ENCODE measurements at regions not wholly inside any gene's neighbourhood (a gene's known extent, or its start where the extent isn't known, plus 50 kb on each side); places are given as distances from the start of the nearest gene placed in this dataset.

DNA sequence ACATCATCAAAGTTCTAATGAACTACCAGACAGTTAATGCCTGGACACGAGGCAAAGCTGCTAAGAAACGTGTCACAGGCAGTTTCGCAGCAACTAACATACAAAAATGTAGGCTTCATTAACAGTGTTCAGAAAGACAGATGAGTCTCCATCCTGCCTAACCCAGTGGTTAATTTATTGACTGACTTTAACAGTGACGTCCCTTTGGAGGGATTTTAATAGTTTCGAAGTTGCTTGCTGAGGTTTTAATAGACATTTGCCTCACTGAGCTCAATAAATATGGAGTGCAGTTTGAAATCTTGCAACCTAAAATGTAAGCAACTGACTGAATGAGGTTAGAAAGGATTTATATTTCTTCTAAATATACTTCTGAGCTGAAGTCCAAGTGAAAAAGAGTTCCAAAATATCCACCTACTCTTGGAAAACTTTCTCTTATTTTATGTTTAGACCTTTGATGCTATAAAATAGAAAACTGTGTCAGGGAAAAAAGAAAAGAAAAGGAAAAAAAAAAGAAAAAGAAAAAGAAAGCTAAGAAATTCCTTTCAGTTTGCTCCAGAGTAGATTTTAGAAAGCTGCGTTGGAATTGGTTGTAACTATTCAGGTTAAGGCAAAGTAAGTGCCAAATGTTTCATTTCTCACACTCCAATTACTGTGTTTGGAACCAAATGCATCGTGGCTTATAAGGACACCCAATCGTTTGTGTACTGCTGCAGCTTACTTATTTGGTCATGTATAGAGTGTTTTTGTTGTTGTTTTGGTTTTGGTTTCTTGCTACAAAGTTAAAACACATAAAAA is 2016.6 kb downstream of the MAT2B start:
- TF ChIP-seq, protein P1, sequence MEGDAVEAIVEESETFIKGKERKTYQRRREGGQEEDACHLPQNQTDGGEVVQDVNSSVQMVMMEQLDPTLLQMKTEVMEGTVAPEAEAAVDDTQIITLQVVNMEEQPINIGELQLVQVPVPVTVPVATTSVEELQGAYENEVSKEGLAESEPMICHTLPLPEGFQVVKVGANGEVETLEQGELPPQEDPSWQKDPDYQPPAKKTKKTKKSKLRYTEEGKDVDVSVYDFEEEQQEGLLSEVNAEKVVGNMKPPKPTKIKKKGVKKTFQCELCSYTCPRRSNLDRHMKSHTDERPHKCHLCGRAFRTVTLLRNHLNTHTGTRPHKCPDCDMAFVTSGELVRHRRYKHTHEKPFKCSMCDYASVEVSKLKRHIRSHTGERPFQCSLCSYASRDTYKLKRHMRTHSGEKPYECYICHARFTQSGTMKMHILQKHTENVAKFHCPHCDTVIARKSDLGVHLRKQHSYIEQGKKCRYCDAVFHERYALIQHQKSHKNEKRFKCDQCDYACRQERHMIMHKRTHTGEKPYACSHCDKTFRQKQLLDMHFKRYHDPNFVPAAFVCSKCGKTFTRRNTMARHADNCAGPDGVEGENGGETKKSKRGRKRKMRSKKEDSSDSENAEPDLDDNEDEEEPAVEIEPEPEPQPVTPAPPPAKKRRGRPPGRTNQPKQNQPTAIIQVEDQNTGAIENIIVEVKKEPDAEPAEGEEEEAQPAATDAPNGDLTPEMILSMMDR (IDR thresholded peaks at IDR 0.05; ENCODE audit: low read depth, low read length, missing control alignments), result no peak
- H3K4me3 ChIP-seq (ENCODE audit: low read depth, low read length), result no peak overlapping the region
- DNase-seq (ENCODE audit: low read depth), result no peak

DNA sequence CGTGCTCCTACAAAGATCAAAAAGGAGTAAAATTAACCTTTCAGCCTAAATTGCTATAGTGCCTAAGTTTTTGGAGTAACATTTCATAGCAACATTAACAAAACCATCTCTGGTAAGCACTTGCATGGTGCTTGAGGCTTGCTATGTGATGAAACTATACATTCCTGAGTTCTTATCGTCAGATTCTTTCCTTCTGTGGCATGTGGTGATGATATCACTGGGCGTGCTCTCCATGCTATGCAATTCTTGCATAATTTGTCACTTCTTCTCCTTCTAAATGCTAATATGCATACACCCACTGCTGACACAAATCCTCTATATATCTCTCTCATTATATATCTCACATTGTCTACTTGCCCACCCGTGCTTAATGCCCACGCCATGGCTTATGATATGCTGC is 2019.9 kb downstream of the MAT2B start:
- DNase-seq (ENCODE audit: low read depth), result no peak
- TF ChIP-seq, protein P1 (IDR thresholded peaks at IDR 0.05; ENCODE audit: low read depth, low read length, missing control alignments), result no peak
- H3K4me3 ChIP-seq (ENCODE audit: low read depth, low read length), result no peak overlapping the region

DNA sequence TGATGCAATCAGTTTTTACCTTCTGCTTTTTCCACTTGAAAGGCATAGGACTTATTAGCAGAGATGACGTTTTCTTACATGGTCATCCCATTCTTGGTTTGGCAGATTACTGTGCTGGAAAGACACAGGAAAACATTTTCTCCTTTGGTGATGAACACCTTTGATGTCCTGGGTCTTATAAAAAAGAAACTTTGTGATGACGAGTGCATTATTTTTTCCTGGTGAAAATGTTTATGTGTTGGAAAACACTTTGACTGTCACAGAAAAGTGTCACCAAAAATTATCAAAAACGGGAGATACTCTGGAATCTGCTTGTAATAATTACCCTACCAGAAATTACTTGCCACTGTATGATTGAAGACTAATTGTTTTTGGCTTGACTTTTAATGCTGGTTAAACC is 2020.9 kb downstream of the MAT2B start:
- TF ChIP-seq, protein P1 (IDR thresholded peaks at IDR 0.05; ENCODE audit: low read depth, low read length, missing control alignments), result no peak
- DNase-seq (ENCODE audit: low read depth), result no peak
- no peak overlapping the region for H3K4me3 ChIP-seq (ENCODE audit: low read depth, low read length)

DNA sequence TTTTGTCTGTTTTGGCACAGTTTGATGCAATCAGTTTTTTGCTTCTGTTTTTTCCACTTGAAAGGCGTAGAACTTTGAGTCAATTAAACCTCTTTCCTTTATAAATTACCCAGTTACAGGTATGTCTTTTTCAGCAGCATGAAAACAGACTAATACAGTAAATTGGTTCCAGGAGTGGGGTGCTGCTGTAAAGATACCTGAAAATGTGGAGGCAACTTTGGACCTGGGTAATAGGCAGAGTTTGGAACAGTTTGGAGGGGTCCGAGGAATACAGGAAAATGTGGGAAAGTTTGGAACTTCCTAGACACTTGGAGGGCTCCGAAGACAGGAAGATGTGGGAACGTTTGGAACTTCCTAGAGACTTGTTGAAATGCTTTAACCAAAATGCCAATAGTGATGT is 2022.2 kb downstream of the MAT2B start:
- TF ChIP-seq, protein P1 (IDR thresholded peaks at IDR 0.05; ENCODE audit: low read depth, low read length, missing control alignments), result no peak
- DNase-seq (ENCODE audit: low read depth), result no peak

DNA sequence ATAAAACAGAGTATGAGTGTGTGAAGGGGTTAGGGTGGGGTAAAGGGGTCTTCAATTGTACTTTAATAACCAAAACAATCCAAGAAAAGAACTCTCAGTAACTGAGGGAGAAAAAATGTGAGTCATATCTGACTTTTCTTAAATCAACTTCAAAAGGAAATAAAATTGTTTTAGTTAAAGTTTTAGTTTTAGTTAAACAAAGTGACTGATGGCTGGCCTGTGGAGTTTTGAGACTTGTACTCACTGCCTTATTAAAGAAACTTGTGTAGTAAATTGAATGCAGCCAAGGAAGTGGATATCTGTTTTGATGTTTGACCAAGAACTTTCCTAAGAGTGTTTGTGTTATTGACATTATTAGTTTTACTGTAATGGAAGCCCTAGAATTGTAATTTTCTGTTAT is 2032.6 kb downstream of the MAT2B start:
- no peak overlapping the region for H3K4me3 ChIP-seq (ENCODE audit: low read depth, low read length)
- TF ChIP-seq, protein P1 (IDR thresholded peaks at IDR 0.05; ENCODE audit: low read depth, low read length, missing control alignments), result no peak
- no peak for DNase-seq (ENCODE audit: low read depth)

More for the DNA sequence above, 2022.2 kb downstream of the MAT2B start:
- H3K4me3 ChIP-seq (ENCODE audit: low read depth, low read length), result no peak overlapping the region

DNA sequence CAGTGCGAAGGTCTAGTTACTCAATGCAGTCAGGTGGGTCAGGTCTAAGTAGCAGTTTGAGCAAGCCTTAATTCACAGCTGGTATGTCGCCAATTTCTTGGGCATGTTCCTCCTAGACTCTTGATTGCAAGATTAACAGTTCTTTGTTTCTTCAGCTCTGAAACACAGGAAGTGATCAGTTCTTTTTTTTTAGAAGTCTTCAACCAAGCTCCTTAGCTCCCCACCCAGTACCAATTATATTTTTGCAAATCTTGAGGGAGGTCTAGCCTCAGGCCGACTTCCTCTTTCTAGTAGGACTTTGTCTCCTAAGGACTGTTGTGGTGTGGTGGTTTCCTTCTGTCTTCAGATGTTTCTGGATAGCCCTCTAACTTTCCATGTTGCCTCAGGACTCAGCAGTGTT is 2054.2 kb downstream of the MAT2B start:
- no peak overlapping the region for H3K4me3 ChIP-seq (ENCODE audit: low read depth, low read length)
- no peak for DNase-seq (ENCODE audit: low read depth)
- TF ChIP-seq, protein P1 (IDR thresholded peaks at IDR 0.05; ENCODE audit: low read depth, low read length, missing control alignments), result no peak

DNA sequence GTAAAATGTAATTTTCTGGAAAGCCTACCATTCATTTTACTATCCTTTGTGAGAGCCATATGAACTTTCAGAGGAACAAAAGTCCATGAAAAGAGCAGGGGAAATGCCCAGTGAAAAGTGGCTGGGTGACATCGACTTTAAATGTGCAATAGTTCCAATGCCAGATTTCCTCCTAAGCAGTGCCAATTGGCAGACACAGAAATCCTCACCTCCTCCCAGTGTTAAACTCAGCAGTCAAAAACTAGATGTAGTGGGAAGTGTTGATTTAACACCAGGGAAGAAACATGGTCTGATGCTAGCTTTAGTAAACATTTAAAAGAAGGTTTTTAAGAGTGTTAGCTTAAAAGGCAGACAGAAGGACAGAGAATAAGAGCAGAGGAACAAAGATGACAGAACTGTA is 2055.2 kb downstream of the MAT2B start:
- TF ChIP-seq, protein P1 (IDR thresholded peaks at IDR 0.05; ENCODE audit: low read depth, low read length, missing control alignments), result no peak
- H3K4me3 ChIP-seq (ENCODE audit: low read depth, low read length), result no peak overlapping the region
- no peak for DNase-seq (ENCODE audit: low read depth)

All from GM12864 (cell line).